Neural progenitor cell (in vitro differentiated cells): ENCODE measurements at regions not wholly inside any gene's neighbourhood (a gene's known extent, or its start where the extent isn't known, plus 50 kb on each side); places are given as distances from the start of the nearest gene placed in this dataset.

ENCODE experiments used
- DNase-seq: peaks from one replicate; pipeline ENCODE4 v3.0.0-alpha.2; 2016; ENCODE audit warnings: low spot score
- H2AFZ ChIP-seq: fragments of 200-600 bp; sonication (generic); replicated peaks from 2 replicates; pipeline ENCODE4 v1.6.1; 2016; ENCODE audit warnings: antibody characterized with exemption
- H3F3A ChIP-seq: fragments of 200-600 bp; sonication (generic); 2 replicates; pipeline ENCODE4 v1.6.1; 2016; ENCODE audit warnings: antibody characterized with exemption, low read depth
- H3K27ac ChIP-seq: fragments of 200-600 bp; sonication (generic); 2 replicates; pipeline ENCODE4 v1.5.1; 2016; ENCODE audit warnings: mild to moderate bottlenecking
- H3K27me3 ChIP-seq: fragments of 200-600 bp; sonication (generic); 2 replicates; pipeline ENCODE4 v1.6.1; 2016; ENCODE audit warnings: mild to moderate bottlenecking, moderate library complexity
- H3K36me3 ChIP-seq: fragments of 200-600 bp; sonication (generic); 2 replicates; pipeline ENCODE4 v1.5.1; 2016
- H3K4me1 ChIP-seq: fragments of 200-600 bp; sonication (generic); 2 replicates; pipeline ENCODE4 v1.6.1; 2016; ENCODE audit warnings: mixed run types
- H3K4me2 ChIP-seq: fragments of 200-600 bp; sonication (generic); 2 replicates; pipeline ENCODE4 v1.6.1; 2016
- H3K4me3 ChIP-seq: fragments of 200-600 bp; sonication (generic); 2 replicates; pipeline ENCODE4 v1.5.1; 2016
- H3K79me2 ChIP-seq: fragments of 200-600 bp; sonication (generic); 2 replicates; pipeline ENCODE4 v1.6.1; 2016; ENCODE audit warnings: low read depth
- H3K9ac ChIP-seq: fragments of 200-600 bp; sonication (generic); 2 replicates; pipeline ENCODE4 v1.6.1; 2016
- H3K9me3 ChIP-seq: fragments of 200-600 bp; sonication (generic); 2 replicates; pipeline ENCODE4 v1.5.1; 2016; ENCODE audit warnings: low read depth
- H4K20me1 ChIP-seq: fragments of 200-600 bp; sonication (generic); 2 replicates; pipeline ENCODE4 v1.6.1; 2016; ENCODE audit warnings: low read depth
- H3K27ac Mint-ChIP-seq: 3 replicates; pipeline ENCODE4 v1.8.0; 2021; ENCODE audit warnings: mixed read lengths
- H3K27me3 Mint-ChIP-seq: 2 replicates; pipeline ENCODE4 v1.8.0; 2022; ENCODE audit warnings: low read depth, mild to moderate bottlenecking, inconsistent platforms, moderate library complexity, mixed read lengths; ENCODE audit not compliant: insufficient read depth
- H3K36me3 Mint-ChIP-seq: 3 replicates; pipeline ENCODE4 v1.8.0; 2021; ENCODE audit warnings: mixed read lengths
- H3K4me1 Mint-ChIP-seq: 3 replicates; pipeline ENCODE4 v1.8.0; 2021; ENCODE audit warnings: mixed read lengths
- H3K4me3 Mint-ChIP-seq: 3 replicates; pipeline ENCODE4 v1.8.0; 2021; ENCODE audit warnings: mild to moderate bottlenecking, moderate library complexity, mixed read lengths
- H3K9me3 Mint-ChIP-seq: 3 replicates; pipeline ENCODE4 v1.8.0; 2020; ENCODE audit warnings: mixed read lengths
- EZH2 ChIP-seq: fragments of 200-600 bp; sonication (generic); IDR thresholded peaks from 2 replicates; pipeline ENCODE4 v1.6.1; 2017; ENCODE audit warnings: antibody characterized with exemption, mild to moderate bottlenecking, moderate library complexity
- EZH2phosphoT487 ChIP-seq: fragments of 200-600 bp; sonication (generic); IDR thresholded peaks from 2 replicates; pipeline ENCODE4 v1.6.1; 2017; ENCODE audit warnings: antibody characterized with exemption
- TF ChIP-seq, protein P1 (sequence below): fragments of 200-600 bp; sonication (generic); IDR thresholded peaks from 2 replicates; pipeline ENCODE4 v1.5.1; 2017; ENCODE audit warnings: antibody characterized with exemption, mild to moderate bottlenecking

GRCh38 chr17:51486091-51486490 is 225.7 kb downstream of the UTP18 start:
- H3K9me3 Mint-ChIP-seq: peaks cover 14% of the 10 kb centered on the region
- Histone ChIP-seq H3K9me3 (peaks cover 3% of the 10 kb centered on the region), H3K4me1 (no peaks in the 10 kb centered on the region), H2AFZ (no peak overlapping the region), H3F3A (no peaks in the 10 kb centered on the region), H3K4me3 (no peak overlapping the region), H3K9ac (no peak overlapping the region), H4K20me1 (no peaks in the 10 kb centered on the region), H3K79me2 (no peaks in the 10 kb centered on the region), H3K27me3 (no peaks in the 10 kb centered on the region), H3K36me3 (no peaks in the 10 kb centered on the region), H3K27ac (no peak overlapping the region), H3K4me2 (no peak overlapping the region)
- DNase-seq: no peak
- no peak overlapping the region for H3K27ac Mint-ChIP-seq
- TF ChIP-seq, protein P1, sequence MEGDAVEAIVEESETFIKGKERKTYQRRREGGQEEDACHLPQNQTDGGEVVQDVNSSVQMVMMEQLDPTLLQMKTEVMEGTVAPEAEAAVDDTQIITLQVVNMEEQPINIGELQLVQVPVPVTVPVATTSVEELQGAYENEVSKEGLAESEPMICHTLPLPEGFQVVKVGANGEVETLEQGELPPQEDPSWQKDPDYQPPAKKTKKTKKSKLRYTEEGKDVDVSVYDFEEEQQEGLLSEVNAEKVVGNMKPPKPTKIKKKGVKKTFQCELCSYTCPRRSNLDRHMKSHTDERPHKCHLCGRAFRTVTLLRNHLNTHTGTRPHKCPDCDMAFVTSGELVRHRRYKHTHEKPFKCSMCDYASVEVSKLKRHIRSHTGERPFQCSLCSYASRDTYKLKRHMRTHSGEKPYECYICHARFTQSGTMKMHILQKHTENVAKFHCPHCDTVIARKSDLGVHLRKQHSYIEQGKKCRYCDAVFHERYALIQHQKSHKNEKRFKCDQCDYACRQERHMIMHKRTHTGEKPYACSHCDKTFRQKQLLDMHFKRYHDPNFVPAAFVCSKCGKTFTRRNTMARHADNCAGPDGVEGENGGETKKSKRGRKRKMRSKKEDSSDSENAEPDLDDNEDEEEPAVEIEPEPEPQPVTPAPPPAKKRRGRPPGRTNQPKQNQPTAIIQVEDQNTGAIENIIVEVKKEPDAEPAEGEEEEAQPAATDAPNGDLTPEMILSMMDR: no peak
- TF ChIP-seq EZH2phosphoT487: no peak
- TF ChIP-seq EZH2: no peak
- no peak overlapping the region for H3K4me3 Mint-ChIP-seq
- H3K27me3 Mint-ChIP-seq: peaks cover 4% of the 10 kb centered on the region
- no peaks in the 10 kb centered on the region for H3K4me1 Mint-ChIP-seq
- H3K36me3 Mint-ChIP-seq: no peaks in the 10 kb centered on the region

- Mint-ChIP-seq H3K27me3 (peaks cover 7% of the 10 kb centered on the region), H3K4me3 (no peak overlapping the region), H3K36me3 (no peaks in the 10 kb centered on the region), H3K27ac (no peak overlapping the region), H3K4me1 (no peaks in the 10 kb centered on the region), H3K9me3 (peaks cover 9% of the 10 kb centered on the region)
- no peaks in the 10 kb centered on the region for H3F3A ChIP-seq
- no peaks in the 10 kb centered on the region for H3K36me3 ChIP-seq
- H3K27me3 ChIP-seq: no peaks in the 10 kb centered on the region
- no peak overlapping the region for H3K4me2 ChIP-seq
- TF ChIP-seq EZH2: no peak
- TF ChIP-seq EZH2phosphoT487: no peak
- TF ChIP-seq, protein P1: no peak
- DNase-seq: no peak
- H4K20me1 ChIP-seq: no peaks in the 10 kb centered on the region
- H3K27ac ChIP-seq: no peak overlapping the region
- no peak overlapping the region for H3K9ac ChIP-seq
- H3K9me3 ChIP-seq: peaks cover 1% of the 10 kb centered on the region
- H3K4me3 ChIP-seq: no peak overlapping the region
- no peak overlapping the region for H2AFZ ChIP-seq
- H3K4me1 ChIP-seq: no peaks in the 10 kb centered on the region
- H3K79me2 ChIP-seq: no peaks in the 10 kb centered on the region
Measured at GRCh38 chr17:51486885-51487520, 226.7 kb downstream of the UTP18 start.

DNA sequence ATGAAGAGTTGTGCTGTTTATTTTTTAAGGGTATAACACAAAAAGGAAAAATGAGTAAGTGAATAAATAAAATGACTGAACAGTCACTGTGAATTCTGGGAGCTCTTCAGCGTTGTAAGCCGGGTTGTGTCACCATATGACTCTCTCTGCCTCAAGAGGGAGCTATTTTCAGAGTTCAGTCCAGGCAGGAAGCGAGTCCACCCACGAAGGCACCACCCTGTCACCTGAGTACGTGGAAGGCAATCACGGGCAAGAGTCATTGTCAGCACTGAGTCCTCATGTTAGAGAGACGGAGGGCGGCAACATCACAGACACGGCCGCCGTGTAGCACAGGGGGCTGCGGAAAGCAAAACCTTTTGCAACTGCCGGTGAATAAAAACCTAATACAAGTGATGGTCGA is 227.6 kb downstream of the UTP18 start:
- Mint-ChIP-seq H3K9me3 (peaks cover 7% of the 10 kb centered on the region), H3K4me1 (no peaks in the 10 kb centered on the region), H3K27ac (no peak overlapping the region), H3K4me3 (no peak overlapping the region), H3K36me3 (no peaks in the 10 kb centered on the region), H3K27me3 (peaks cover 7% of the 10 kb centered on the region)
- no peak for TF ChIP-seq EZH2
- TF ChIP-seq, protein P1: peak; percentile 66
- no peak for TF ChIP-seq EZH2phosphoT487
- no peak overlapping the region for H3K9ac ChIP-seq
- peak; percentile 59 for DNase-seq
- no peaks in the 10 kb centered on the region for H3K4me1 ChIP-seq
- H3K27ac ChIP-seq: no peak overlapping the region
- H2AFZ ChIP-seq: peak overlapping the region; percentile 85
- H3K36me3 ChIP-seq: no peaks in the 10 kb centered on the region
- H4K20me1 ChIP-seq: no peaks in the 10 kb centered on the region
- no peaks in the 10 kb centered on the region for H3K9me3 ChIP-seq
- H3F3A ChIP-seq: no peaks in the 10 kb centered on the region
- no peak overlapping the region for H3K4me3 ChIP-seq
- H3K79me2 ChIP-seq: no peaks in the 10 kb centered on the region
- no peak overlapping the region for H3K4me2 ChIP-seq
- H3K27me3 ChIP-seq: no peaks in the 10 kb centered on the region
